GM12878 (cell line): ENCODE measurements at regions not wholly inside any gene's neighbourhood (a gene's known extent, or its start where the extent isn't known, plus 50 kb on each side); places are given as distances from the start of the nearest gene placed in this dataset.

Experiments
- ATAC-seq: fragments of 200-7000 bp; cut with Tn5 transposase; 3 replicates; pipeline ENCODE4 v1.9.1; 2020; ENCODE audit warnings: mild to moderate bottlenecking, moderate library complexity
- BruUV-seq: library from RNA; stranded (reverse); fragments of 400-500 nt; replicated peaks from 2 replicates; lab custom pipeline; 2021; lab: Mats Ljungman, UMichigan
- CTCF ChIA-PET: fragments of 300-600 bp; sonication (Branson Sonifier 250); formaldehyde crosslinking; extraction: SDS; loops from one replicate; lab custom pipeline; 2021; ENCODE audit warnings: inconsistent platforms; lab: Yijun Ruan, JAX
- POLR2A ChIA-PET: fragments of 350-600 bp; formaldehyde crosslinking; extraction: SDS; loops from one replicate; lab custom pipeline; 2021; ENCODE audit warnings: inconsistent platforms; lab: Charles Lee
- RAD21 ChIA-PET: fragments of 300-600 bp; sonication (Branson Sonifier 250); formaldehyde crosslinking; loops from one replicate; lab custom pipeline; 2023; ENCODE audit warnings: antibody characterized with exemption; ENCODE audit not compliant: unreplicated experiment; lab: Charles Lee
- SMC1A ChIA-PET: fragments of 300-600 bp; sonication (Branson Sonifier 250); formaldehyde crosslinking; loops from one replicate; lab custom pipeline; 2023; ENCODE audit not compliant: unreplicated experiment, uncharacterized antibody; lab: Charles Lee
- DNase-seq: peaks from one replicate; pipeline ENCODE4 v3.0.0-alpha.2; 2011; ENCODE audit warnings: low read depth, low spot score
- FAIRE-seq: peaks from 3 replicates; lab custom pipeline; 2011; peaks lifted over from hg19 to GRCh38; lab: Jason Lieb, UNC
- H2AFZ ChIP-seq: 2 replicates; pipeline ENCODE4 v1.6.0; 2011; ENCODE audit warnings: low read depth, low read length, control low read depth; ENCODE audit not compliant: control insufficient read depth
- H3K27ac ChIP-seq: 2 replicates; pipeline ENCODE4 v1.5.1; 2011; ENCODE audit warnings: control low read depth; ENCODE audit not compliant: control insufficient read depth, insufficient read depth
- H3K27me3 ChIP-seq, 2 experiments: replicated peaks in 1 of 2; 2 replicates each; pipeline versions ENCODE4 v1.6.0 to v1.6.1; 2011; ENCODE audit warnings: low read length in 1 of 2; ENCODE audit not compliant: control insufficient read depth in 2 of 2, insufficient read depth in 2 of 2
- H3K36me3 ChIP-seq, 2 experiments: 2 replicates each; pipeline ENCODE4 v1.5.1; 2011; ENCODE audit warnings: low read length in 1 of 2; ENCODE audit not compliant: control insufficient read depth in 2 of 2, insufficient read depth in 2 of 2
- H3K4me1 ChIP-seq: 2 replicates; pipeline ENCODE4 v1.6.1; 2011; ENCODE audit warnings: mild to moderate bottlenecking, low read length, moderate library complexity, mixed read lengths; ENCODE audit not compliant: control insufficient read depth, insufficient read depth
- H3K4me2 ChIP-seq: 2 replicates; pipeline ENCODE4 v1.6.0; 2011; ENCODE audit warnings: control low read depth; ENCODE audit not compliant: control insufficient read depth, insufficient read depth
- H3K4me3 ChIP-seq: fragments of 200-600 bp; sonication (generic); 2 replicates; pipeline ENCODE4 v1.5.1; 2016
- H3K79me2 ChIP-seq: 2 replicates; pipeline ENCODE4 v1.6.0; 2011; ENCODE audit warnings: low read length; ENCODE audit not compliant: control insufficient read depth, insufficient read depth
- H3K9ac ChIP-seq: 2 replicates; pipeline ENCODE4 v1.8.0; 2011; ENCODE audit warnings: low read length, control low read depth, mixed read lengths; ENCODE audit not compliant: control insufficient read depth, insufficient read depth
- H3K9me3 ChIP-seq: replicated peaks from 3 replicates; pipeline ENCODE4 v1.5.1; 2011; ENCODE audit warnings: mild to moderate bottlenecking, low read length; ENCODE audit not compliant: control insufficient read depth, insufficient read depth
- H4K20me1 ChIP-seq: 2 replicates; pipeline ENCODE4 v1.6.0; 2011; ENCODE audit not compliant: control insufficient read depth, insufficient read depth
- BRCA1 ChIP-seq: IDR thresholded peaks from 2 replicates; pipeline ENCODE4 v1.6.1; 2011; ENCODE audit warnings: low read depth, low read length, improper control_type of control experiment
- ETV6 ChIP-seq, 2 experiments: fragments of 450-650 bp in 1 of 2; IDR thresholded peaks in 1 of 2; conservative IDR thresholded peaks in 1 of 2; 2 replicates each; pipeline ENCODE4 v1.6.1; 2014; ENCODE audit warnings: antibody characterized with exemption in 1 of 2, borderline replicate concordance in 1 of 2, low read depth in 1 of 2, mild to moderate bottlenecking in 1 of 2, moderate library complexity in 1 of 2
- FOXM1 ChIP-seq: IDR thresholded peaks from 2 replicates; pipeline ENCODE4 v1.6.1; 2012; ENCODE audit warnings: low read depth, mild to moderate bottlenecking, inconsistent platforms, low read length, moderate library complexity
- HDAC6 ChIP-seq: fragments of 200-600 bp; sonication (generic); IDR thresholded peaks from one replicate; pipeline ENCODE4 v1.8.0; 2017; ENCODE audit warnings: antibody characterized with exemption; ENCODE audit not compliant: unreplicated experiment
- MYB ChIP-seq: fragments of 150-350 bp; IDR thresholded peaks from 2 replicates; pipeline ENCODE4 v1.6.1; 2014; ENCODE audit warnings: mild to moderate bottlenecking, low read depth, low read length, borderline replicate concordance
- NFYB ChIP-seq: IDR thresholded peaks from 2 replicates; pipeline ENCODE4 v1.6.1; 2011; ENCODE audit warnings: low read depth, mild to moderate bottlenecking, low read length, improper control_type of control experiment, moderate library complexity; ENCODE audit not compliant: insufficient read depth
- SMAD1 ChIP-seq: fragments of 450-650 bp; IDR thresholded peaks from 2 replicates; pipeline ENCODE4 v1.6.1; 2018; ENCODE audit warnings: mild to moderate bottlenecking, low read depth; ENCODE audit not compliant: partially characterized antibody
- SP1 ChIP-seq: IDR thresholded peaks from one replicate; pipeline ENCODE4 v1.6.1; 2011; ENCODE audit warnings: low read depth, low read length
- ZNF622 ChIP-seq: fragments of 450-650 bp; IDR thresholded peaks from 2 replicates; pipeline ENCODE4 v1.6.1; 2017; ENCODE audit warnings: mild to moderate bottlenecking, inconsistent platforms
- WGBS: methylation state at CpG from one replicate; pipeline ENCODE4 v1.1.6; 2016; ENCODE audit warnings: low lambda C conversion rate; ENCODE audit not compliant: insufficient replicate concordance, insufficient coverage; ENCODE audit errors: missing lambda C conversion rate; 5-methylcytosine and 5-hydroxymethylcytosine counted together
- in situ Hi-C: fragments of 300-500 bp; cut with MboI; formaldehyde crosslinking; loops from 9 replicates; pipeline ENCODE4 v1.14.3; 2018; ENCODE audit warnings: mixed read lengths
- intact Hi-C: fragments of 100-400 bp; cut with micrococcal nuclease; formaldehyde crosslinking; loops from one replicate; pipeline ENCODE4 v1.14.2; 2022; ENCODE audit not compliant: unreplicated experiment
- TF ChIP-seq, protein P1 (sequence below): IDR thresholded peaks from 2 replicates; pipeline ENCODE4 v1.6.1; 2011; ENCODE audit warnings: borderline replicate concordance, low read depth, mild to moderate bottlenecking, moderate library complexity, low read length; ENCODE audit not compliant: insufficient read depth, poor library complexity, severe bottlenecking
- TF ChIP-seq, protein P2 (sequence below): fragments of 450-650 bp; IDR thresholded peaks from 2 replicates; pipeline ENCODE4 v1.6.1; 2018; ENCODE audit warnings: borderline replicate concordance, mild to moderate bottlenecking; ENCODE audit not compliant: partially characterized antibody
- TF ChIP-seq, protein P3 (sequence below): fragments of 450-650 bp; IDR thresholded peaks from 2 replicates; pipeline ENCODE4 v1.6.1; 2016; ENCODE audit warnings: mild to moderate bottlenecking
- TF ChIP-seq, protein P4 (sequence below): fragments of 450-650 bp; conservative IDR thresholded peaks from 2 replicates; pipeline ENCODE4 v1.6.1; 2017; ENCODE audit warnings: mild to moderate bottlenecking, moderate library complexity

GRCh38 chr2:160562730-160563129 is 69.1 kb upstream of the RBMS1 start:
- ChIA-PET RAD21 (no interaction called here), SMC1A (no interaction called here), POLR2A (no interaction called here), CTCF (no interaction called here)
- in situ Hi-C loops (no loop called here), intact Hi-C loops (no loop called here)
- Histone ChIP-seq H3K79me2 (no peaks in the 10 kb centered on the region), H3K9me3 (no peaks in the 10 kb centered on the region), H3K36me3 (no peaks in the 10 kb centered on the region), H3K4me3 (no peak overlapping the region), H3K27ac (no peak overlapping the region), H4K20me1 (no peaks in the 10 kb centered on the region), H3K4me1 (no peaks in the 10 kb centered on the region), H3K9ac (no peak overlapping the region), H2AFZ (no peak overlapping the region), H3K4me2 (no peak overlapping the region), H3K27me3 (no peaks in the 10 kb centered on the region)
- no peak for DNase-seq
- ATAC-seq: no peak
- FAIRE-seq: no peak
- no TSS peak for BruUV-seq
- 21% methylated on average over 2 of the region's 2 CpGs for WGBS
- TF ChIP-seq, protein P1, sequence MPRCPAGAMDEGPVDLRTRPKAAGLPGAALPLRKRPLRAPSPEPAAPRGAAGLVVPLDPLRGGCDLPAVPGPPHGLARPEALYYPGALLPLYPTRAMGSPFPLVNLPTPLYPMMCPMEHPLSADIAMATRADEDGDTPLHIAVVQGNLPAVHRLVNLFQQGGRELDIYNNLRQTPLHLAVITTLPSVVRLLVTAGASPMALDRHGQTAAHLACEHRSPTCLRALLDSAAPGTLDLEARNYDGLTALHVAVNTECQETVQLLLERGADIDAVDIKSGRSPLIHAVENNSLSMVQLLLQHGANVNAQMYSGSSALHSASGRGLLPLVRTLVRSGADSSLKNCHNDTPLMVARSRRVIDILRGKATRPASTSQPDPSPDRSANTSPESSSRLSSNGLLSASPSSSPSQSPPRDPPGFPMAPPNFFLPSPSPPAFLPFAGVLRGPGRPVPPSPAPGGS: no peak
- TF ChIP-seq, protein P2, sequence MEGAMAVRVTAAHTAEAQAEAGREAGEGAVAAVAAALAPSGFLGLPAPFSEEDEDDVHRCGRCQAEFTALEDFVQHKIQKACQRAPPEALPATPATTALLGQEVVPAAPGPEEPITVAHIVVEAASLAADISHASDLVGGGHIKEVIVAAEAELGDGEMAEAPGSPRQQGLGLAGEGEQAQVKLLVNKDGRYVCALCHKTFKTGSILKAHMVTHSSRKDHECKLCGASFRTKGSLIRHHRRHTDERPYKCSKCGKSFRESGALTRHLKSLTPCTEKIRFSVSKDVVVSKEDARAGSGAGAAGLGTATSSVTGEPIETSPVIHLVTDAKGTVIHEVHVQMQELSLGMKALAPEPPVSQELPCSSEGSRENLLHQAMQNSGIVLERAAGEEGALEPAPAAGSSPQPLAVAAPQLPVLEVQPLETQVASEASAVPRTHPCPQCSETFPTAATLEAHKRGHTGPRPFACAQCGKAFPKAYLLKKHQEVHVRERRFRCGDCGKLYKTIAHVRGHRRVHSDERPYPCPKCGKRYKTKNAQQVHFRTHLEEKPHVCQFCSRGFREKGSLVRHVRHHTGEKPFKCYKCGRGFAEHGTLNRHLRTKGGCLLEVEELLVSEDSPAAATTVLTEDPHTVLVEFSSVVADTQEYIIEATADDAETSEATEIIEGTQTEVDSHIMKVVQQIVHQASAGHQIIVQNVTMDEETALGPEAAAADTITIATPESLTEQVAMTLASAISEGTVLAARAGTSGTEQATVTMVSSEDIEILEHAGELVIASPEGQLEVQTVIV: no peak
- TF ChIP-seq SMAD1 (no peak), BRCA1 (no peak), HDAC6 (no peak), FOXM1 (no peak), NFYB (no peak), ETV6 (conservative IDR thresholded peaks at IDR 0.05 in 1 of 2, IDR thresholded peaks at IDR 0.05 in 1 of 2; ENCODE audit: borderline replicate concordance in 1 of 2, low read depth in 1 of 2) (no peak), MYB (no peak), ZNF622 (no peak), SP1 (no peak)
- TF ChIP-seq, protein P3, sequence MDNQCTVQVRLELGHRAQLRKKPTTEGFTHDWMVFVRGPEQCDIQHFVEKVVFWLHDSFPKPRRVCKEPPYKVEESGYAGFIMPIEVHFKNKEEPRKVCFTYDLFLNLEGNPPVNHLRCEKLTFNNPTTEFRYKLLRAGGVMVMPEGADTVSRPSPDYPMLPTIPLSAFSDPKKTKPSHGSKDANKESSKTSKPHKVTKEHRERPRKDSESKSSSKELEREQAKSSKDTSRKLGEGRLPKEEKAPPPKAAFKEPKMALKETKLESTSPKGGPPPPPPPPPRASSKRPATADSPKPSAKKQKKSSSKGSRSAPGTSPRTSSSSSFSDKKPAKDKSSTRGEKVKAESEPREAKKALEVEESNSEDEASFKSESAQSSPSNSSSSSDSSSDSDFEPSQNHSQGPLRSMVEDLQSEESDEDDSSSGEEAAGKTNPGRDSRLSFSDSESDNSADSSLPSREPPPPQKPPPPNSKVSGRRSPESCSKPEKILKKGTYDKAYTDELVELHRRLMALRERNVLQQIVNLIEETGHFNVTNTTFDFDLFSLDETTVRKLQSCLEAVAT: no peak
- TF ChIP-seq, protein P4, sequence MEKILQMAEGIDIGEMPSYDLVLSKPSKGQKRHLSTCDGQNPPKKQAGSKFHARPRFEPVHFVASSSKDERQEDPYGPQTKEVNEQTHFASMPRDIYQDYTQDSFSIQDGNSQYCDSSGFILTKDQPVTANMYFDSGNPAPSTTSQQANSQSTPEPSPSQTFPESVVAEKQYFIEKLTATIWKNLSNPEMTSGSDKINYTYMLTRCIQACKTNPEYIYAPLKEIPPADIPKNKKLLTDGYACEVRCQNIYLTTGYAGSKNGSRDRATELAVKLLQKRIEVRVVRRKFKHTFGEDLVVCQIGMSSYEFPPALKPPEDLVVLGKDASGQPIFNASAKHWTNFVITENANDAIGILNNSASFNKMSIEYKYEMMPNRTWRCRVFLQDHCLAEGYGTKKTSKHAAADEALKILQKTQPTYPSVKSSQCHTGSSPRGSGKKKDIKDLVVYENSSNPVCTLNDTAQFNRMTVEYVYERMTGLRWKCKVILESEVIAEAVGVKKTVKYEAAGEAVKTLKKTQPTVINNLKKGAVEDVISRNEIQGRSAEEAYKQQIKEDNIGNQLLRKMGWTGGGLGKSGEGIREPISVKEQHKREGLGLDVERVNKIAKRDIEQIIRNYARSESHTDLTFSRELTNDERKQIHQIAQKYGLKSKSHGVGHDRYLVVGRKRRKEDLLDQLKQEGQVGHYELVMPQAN: no peak
